H1 (cell line): ENCODE measurements at regions not wholly inside any gene's neighbourhood (a gene's known extent, or its start where the extent isn't known, plus 50 kb on each side); places are given as distances from the start of the nearest gene placed in this dataset.

ENCODE experiments used
- CTCF ChIA-PET: fragments of 300-600 bp; sonication (Branson Sonifier 250); formaldehyde crosslinking; loops from one replicate; lab custom pipeline; 2021; ENCODE audit not compliant: partially characterized antibody; lab: Charles Lee
- POLR2A ChIA-PET: fragments of 300-600 bp; sonication (Branson Sonifier 250); formaldehyde crosslinking; loops from one replicate; lab custom pipeline; 2021; ENCODE audit warnings: inconsistent platforms; ENCODE audit not compliant: partially characterized antibody; lab: Charles Lee
- DNase-seq, 2 experiments: peaks; one replicate each; pipeline versions ENCODE4 v3.0.0 to v3.0.0-alpha.2; 2010 to 2022; ENCODE audit warnings: low spot score in 2 of 2, low read depth in 1 of 2, mixed read lengths in 1 of 2
- FAIRE-seq: peaks from 2 replicates; lab custom pipeline; 2011; peaks lifted over from hg19 to GRCh38; lab: Jason Lieb, UNC
- H2AFZ ChIP-seq: 2 replicates; pipeline ENCODE4 v1.8.1; 2012; ENCODE audit warnings: low read length, inconsistent platforms
- H2AK5ac ChIP-seq: 2 replicates; pipeline ENCODE4 v1.6.1; 2013; ENCODE audit warnings: low read depth, low read length
- H2BK120ac ChIP-seq: replicated peaks from 2 replicates; pipeline ENCODE3; 2013; ENCODE audit warnings: low read depth, low read length, inconsistent platforms
- H2BK12ac ChIP-seq: 2 replicates; pipeline ENCODE4 v1.6.1; 2013; ENCODE audit warnings: low read depth, low read length
- H2BK15ac ChIP-seq: 2 replicates; pipeline ENCODE4 v1.6.1; 2013; ENCODE audit warnings: low read length
- H2BK20ac ChIP-seq: 2 replicates; pipeline ENCODE4 v1.6.1; 2013; ENCODE audit warnings: low read length
- H2BK5ac ChIP-seq: 2 replicates; pipeline ENCODE4 v1.6.1; 2013; ENCODE audit warnings: low read depth, low read length
- H3K14ac ChIP-seq: 2 replicates; pipeline ENCODE4 v1.6.1; 2013; ENCODE audit warnings: inconsistent platforms; ENCODE audit not compliant: insufficient read length
- H3K18ac ChIP-seq: 2 replicates; pipeline ENCODE4 v1.6.1; 2013; ENCODE audit warnings: low read length; ENCODE audit errors: extremely low read depth
- H3K23ac ChIP-seq: 2 replicates; pipeline ENCODE4 v1.6.1; 2013; ENCODE audit warnings: inconsistent platforms; ENCODE audit not compliant: insufficient read length
- H3K23me2 ChIP-seq: 2 replicates; pipeline ENCODE4 v1.6.1; 2013; ENCODE audit warnings: low read depth, low read length
- H3K27ac ChIP-seq: 2 replicates; pipeline ENCODE4 v1.6.1; 2011; ENCODE audit warnings: low read depth, low read length, inconsistent platforms
- H3K27me3 ChIP-seq, 4 experiments: replicated peaks in 1 of 4; 1 replicate in 1 of 4; 2 replicates in 3 of 4; pipeline versions ENCODE4 v1.6.1 to v1.8.1; 2011 to 2013; ENCODE audit warnings: low read length in 3 of 4, mild to moderate bottlenecking in 3 of 4, inconsistent platforms in 2 of 4, mixed read lengths in 2 of 4, moderate library complexity in 1 of 4; ENCODE audit not compliant: control insufficient read depth in 3 of 4, insufficient read depth in 3 of 4; ENCODE audit errors: extremely low read depth in 1 of 4
- H3K36me3 ChIP-seq, 4 experiments: 2 replicates each; pipeline versions ENCODE4 v1.6.1 to v1.8.1; 2011 to 2013; ENCODE audit warnings: mild to moderate bottlenecking in 4 of 4, low read length in 3 of 4, moderate library complexity in 2 of 4, control low read depth in 1 of 4, inconsistent platforms in 1 of 4; ENCODE audit not compliant: insufficient read depth in 4 of 4, control insufficient read depth in 2 of 4
- H3K4ac ChIP-seq: replicated peaks from 2 replicates; pipeline ENCODE3; 2013; ENCODE audit warnings: low read length, low read depth, mixed read lengths, inconsistent platforms; ENCODE audit not compliant: insufficient read length
- H3K4me1 ChIP-seq, 4 experiments: replicated peaks in 1 of 4; 1 replicate in 1 of 4; 2 replicates in 3 of 4; pipeline versions ENCODE4 v1.6.1 to v1.8.1; 2011 to 2013; ENCODE audit warnings: low read length in 3 of 4, inconsistent platforms in 2 of 4, mixed read lengths in 1 of 4; ENCODE audit not compliant: insufficient read depth in 4 of 4, control insufficient read depth in 3 of 4
- H3K4me2 ChIP-seq, 2 experiments: 2 replicates each; pipeline versions ENCODE4 v1.6.1 to v1.8.1; 2011 to 2013; ENCODE audit warnings: low read depth in 2 of 2, low read length in 2 of 2, control low read depth in 1 of 2, inconsistent platforms in 1 of 2, mild to moderate bottlenecking in 1 of 2; ENCODE audit not compliant: insufficient read depth in 1 of 2
- H3K4me3 ChIP-seq, 4 experiments: fragments of 200-600, 300-600 bp in 1 of 4; sonication (generic), shearing (Covaris generic), sonication (Bioruptor Twin) in 1 of 4; 2 replicates each; pipeline versions ENCODE4 v1.5.1 to v1.8.1; 2011 to 2016; ENCODE audit warnings: low read length in 4 of 4, low read depth in 3 of 4, control low read depth in 2 of 4, inconsistent platforms in 2 of 4, mild to moderate bottlenecking in 2 of 4, mixed read lengths in 1 of 4, moderate library complexity in 1 of 4; ENCODE audit not compliant: insufficient read depth in 2 of 4; ENCODE audit errors: extremely low read depth in 1 of 4
- H3K56ac ChIP-seq: replicated peaks from 2 replicates; pipeline ENCODE3; 2013; ENCODE audit warnings: low read depth, mild to moderate bottlenecking, mixed read lengths, low read length, inconsistent platforms; ENCODE audit not compliant: insufficient read length
- H3K79me1 ChIP-seq: 2 replicates; pipeline ENCODE4 v1.6.1; 2013; ENCODE audit warnings: low read depth, low read length, control low read depth
- H3K79me2 ChIP-seq, 2 experiments: 2 replicates each; pipeline versions ENCODE4 v1.6.1 to v1.8.1; 2012 to 2013; ENCODE audit warnings: low read length in 2 of 2, mild to moderate bottlenecking in 2 of 2, inconsistent platforms in 1 of 2; ENCODE audit not compliant: insufficient read depth in 2 of 2, control insufficient read depth in 1 of 2
- H3K9ac ChIP-seq, 4 experiments: replicated peaks in 1 of 4; 1 replicate in 1 of 4; 2 replicates in 3 of 4; pipeline versions ENCODE4 v1.6.1 to v1.8.1; 2011 to 2013; ENCODE audit warnings: low read depth in 3 of 4, low read length in 3 of 4, control low read depth in 2 of 4, mild to moderate bottlenecking in 2 of 4, moderate library complexity in 2 of 4, inconsistent platforms in 1 of 4; ENCODE audit errors: extremely low read depth in 1 of 4
- H3K9me3 ChIP-seq, 2 experiments: 2 replicates each; pipeline versions ENCODE4 v1.6.1 to v1.8.1; 2012 to 2013; ENCODE audit warnings: mild to moderate bottlenecking in 2 of 2, moderate library complexity in 2 of 2, control low read depth in 1 of 2, inconsistent platforms in 1 of 2, low read depth in 1 of 2, low read length in 1 of 2, mixed read lengths in 1 of 2; ENCODE audit not compliant: insufficient read depth in 2 of 2
- H4K20me1 ChIP-seq, 2 experiments: replicated peaks in 1 of 2; 2 replicates each; pipeline versions ENCODE3 to v1.8.1; 2011 to 2013; ENCODE audit warnings: inconsistent platforms in 2 of 2, low read length in 2 of 2, mild to moderate bottlenecking in 1 of 2; ENCODE audit not compliant: insufficient read depth in 2 of 2, control insufficient read depth in 1 of 2
- H4K5ac ChIP-seq: 2 replicates; pipeline ENCODE4 v1.6.1; 2013; ENCODE audit warnings: low read length, low read depth, mixed read lengths, inconsistent platforms; ENCODE audit not compliant: insufficient read length
- H4K8ac ChIP-seq: 2 replicates; pipeline ENCODE4 v1.8.0; 2013; ENCODE audit warnings: mild to moderate bottlenecking, moderate library complexity, low read length, inconsistent platforms; ENCODE audit not compliant: insufficient read depth; ENCODE audit errors: extremely low read depth
- H4K91ac ChIP-seq: replicated peaks from 2 replicates; pipeline ENCODE3; 2013; ENCODE audit warnings: low read length, mixed read lengths, inconsistent platforms; ENCODE audit not compliant: insufficient read length
- ASH2L ChIP-seq: fragments of 200-600, 300-600 bp; sonication (generic); IDR thresholded peaks from one replicate; pipeline ENCODE4 v1.7.1; 2017; ENCODE audit warnings: low read length
- CBX5 ChIP-seq: fragments of 300-800, 300-1000 bp; sonication (generic); IDR thresholded peaks from 2 replicates; pipeline ENCODE4 v1.7.1; 2016; ENCODE audit warnings: antibody characterized with exemption, low read length, low read depth
- CBX8 ChIP-seq: fragments of 300-800, 300-1000 bp; sonication (generic); IDR thresholded peaks from 2 replicates; pipeline ENCODE4 v1.7.1; 2016; ENCODE audit warnings: low read depth, low read length, borderline replicate concordance
- CEBPB ChIP-seq: IDR thresholded peaks from 2 replicates; pipeline ENCODE4 v1.6.1; 2012; ENCODE audit warnings: low read depth, low read length
- GABPA ChIP-seq: IDR thresholded peaks from 2 replicates; pipeline ENCODE4 v1.6.1; 2011; ENCODE audit warnings: mild to moderate bottlenecking, low read length, moderate library complexity, borderline replicate concordance; ENCODE audit not compliant: insufficient read depth
- JUN ChIP-seq: IDR thresholded peaks from 2 replicates; pipeline ENCODE4 v1.6.1; 2011; ENCODE audit warnings: low read depth, mild to moderate bottlenecking, improper control_type of control experiment, low read length
- KDM4A ChIP-seq: IDR thresholded peaks from one replicate; pipeline ENCODE4 v1.7.1; 2012; ENCODE audit warnings: low read depth, mild to moderate bottlenecking, moderate library complexity, low read length, inconsistent platforms; ENCODE audit not compliant: severe bottlenecking
- NANOG ChIP-seq: IDR thresholded peaks from 2 replicates; pipeline ENCODE4 v1.6.1; 2011; ENCODE audit warnings: low read length, low read depth, mild to moderate bottlenecking, inconsistent platforms; ENCODE audit not compliant: insufficient read depth, poor library complexity, severe bottlenecking
- PHF8 ChIP-seq: fragments of 200-600 bp; sonication (generic); conservative IDR thresholded peaks from 2 replicates; pipeline ENCODE4 v1.7.1; 2012; ENCODE audit warnings: low read depth, mild to moderate bottlenecking, inconsistent platforms, low read length, moderate library complexity
- POLR2A ChIP-seq, 2 experiments: IDR thresholded peaks; 1 replicate in 1 of 2; 2 replicates in 1 of 2; pipeline ENCODE4 v1.6.1; 2011; ENCODE audit warnings: low read depth in 2 of 2, low read length in 2 of 2, mild to moderate bottlenecking in 2 of 2; ENCODE audit errors: control extremely low read depth in 1 of 2
- RBBP5 ChIP-seq: IDR thresholded peaks from 2 replicates; pipeline ENCODE4 v1.7.1; 2012; ENCODE audit warnings: low read depth, mild to moderate bottlenecking, inconsistent platforms, low read length, moderate library complexity, borderline replicate concordance
- SRF ChIP-seq: IDR thresholded peaks from 2 replicates; pipeline ENCODE4 v1.6.1; 2011; ENCODE audit warnings: mild to moderate bottlenecking, low read depth, low read length, moderate library complexity
- TCF12 ChIP-seq: IDR thresholded peaks from 2 replicates; pipeline ENCODE4 v1.6.1; 2011; ENCODE audit warnings: low read depth, mild to moderate bottlenecking, low read length
- WGBS, 2 experiments: shearing (Covaris generic) in 1 of 2; methylation state at CpG; one replicate each; pipeline versions ENCODE4 v1.1.6 to v1.1.7; 2013 to 2015; ENCODE audit warnings: low lambda C conversion rate in 2 of 2, mixed read lengths in 2 of 2, inconsistent platforms in 1 of 2, low coverage in 1 of 2, missing lambda C conversion rate in 1 of 2; ENCODE audit not compliant: insufficient replicate concordance in 2 of 2, insufficient coverage in 1 of 2, insufficient read length in 1 of 2; ENCODE audit errors: extremely low coverage in 1 of 2, missing lambda C conversion rate in 1 of 2; 5-methylcytosine and 5-hydroxymethylcytosine counted together

DNA sequence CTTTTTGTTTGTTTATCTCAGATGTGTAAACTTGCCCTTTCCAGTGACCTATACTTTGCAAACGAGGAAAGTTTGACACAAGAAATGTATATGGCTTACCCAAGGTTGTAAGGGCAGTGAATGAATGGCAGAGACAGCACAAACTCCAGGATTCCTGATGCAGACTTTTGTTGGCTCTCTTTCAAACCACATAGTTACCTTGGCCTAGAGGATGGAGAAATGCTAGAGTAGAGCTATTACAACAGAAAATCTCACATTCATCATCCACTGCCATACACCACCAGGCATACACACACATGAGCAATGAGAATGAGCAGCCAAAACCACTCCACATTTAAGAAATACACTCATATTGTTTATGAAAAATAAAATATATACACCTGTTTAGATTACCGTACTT lies 387.0 kb downstream of the TLR4 start:
- Histone ChIP-seq H4K91ac (no peak overlapping the region), H2BK20ac (no peak overlapping the region), H3K18ac (no peak overlapping the region), H3K4ac (no peak overlapping the region), H4K8ac (no peak overlapping the region), H4K5ac (no peak overlapping the region), H3K27me3 (no peaks in the 10 kb centered on the region), H3K4me1 (0 out of 7 replicates have a peak, but pooled peaks cover 0 to 3% (median 0%) of the 10 kb centered on the region in 4 experiments), H3K23me2 (no peaks in the 10 kb centered on the region), H2AK5ac (no peak overlapping the region), H3K56ac (no peak overlapping the region), H3K14ac (no peak overlapping the region), H3K9ac (no peak overlapping the region), H3K4me3 (no peak overlapping the region), H3K36me3 (no peaks in the 10 kb centered on the region), H2AFZ (no peak overlapping the region), H2BK120ac (no peak overlapping the region), H2BK5ac (no peak overlapping the region), H3K4me2 (no peak overlapping the region), H3K79me2 (no peaks in the 10 kb centered on the region), H2BK15ac (no peak overlapping the region), H3K27ac (no peak overlapping the region), H3K9me3 (no peaks in the 10 kb centered on the region; a peak in 1 of 4 replicates), H3K79me1 (no peaks in the 10 kb centered on the region), H4K20me1 (no peaks in the 10 kb centered on the region), H2BK12ac (no peak overlapping the region), H3K23ac (no peak overlapping the region)
- CTCF ChIA-PET = no interaction called here
- TF ChIP-seq KDM4A (no peak), RBBP5 (no peak), PHF8 (no peak), CEBPB (no peak), GABPA (no peak), POLR2A (IDR thresholded peaks at IDR 0.05; ENCODE audit: control extremely low read depth in 1 of 2, low read depth in 2 of 2, low read length in 2 of 2) (no peak), CBX8 (no peak), JUN (no peak), CBX5 (no peak), TCF12 (no peak), SRF (no peak), NANOG (no peak), ASH2L (no peak)
- POLR2A ChIA-PET = no interaction called here
- DNase-seq (no peak), FAIRE-seq (no peak)
- 94% methylated on average over 2 of the region's 2 CpGs; no CpG with 5 or more reads in 1 of the 2 experiments for WGBS, 2 experiments
